HG02763 (cell line): ENCODE measurements at regions not wholly inside any gene's neighbourhood (a gene's known extent, or its start where the extent isn't known, plus 50 kb on each side); places are given as distances from the start of the nearest gene placed in this dataset.
"Not testable (repeated sequence)": the region's sequence is repeated elsewhere in the genome, so short reads cannot be mapped to it uniquely, and the experiment has no call there.

Experiments used
- ATAC-seq: cut with Tn5 transposase; IDR thresholded peaks from one replicate; pipeline ENCODE4 v1.9.1; 2021; ENCODE audit warnings: mild to moderate bottlenecking, moderate library complexity; ENCODE audit not compliant: unreplicated experiment

DNA sequence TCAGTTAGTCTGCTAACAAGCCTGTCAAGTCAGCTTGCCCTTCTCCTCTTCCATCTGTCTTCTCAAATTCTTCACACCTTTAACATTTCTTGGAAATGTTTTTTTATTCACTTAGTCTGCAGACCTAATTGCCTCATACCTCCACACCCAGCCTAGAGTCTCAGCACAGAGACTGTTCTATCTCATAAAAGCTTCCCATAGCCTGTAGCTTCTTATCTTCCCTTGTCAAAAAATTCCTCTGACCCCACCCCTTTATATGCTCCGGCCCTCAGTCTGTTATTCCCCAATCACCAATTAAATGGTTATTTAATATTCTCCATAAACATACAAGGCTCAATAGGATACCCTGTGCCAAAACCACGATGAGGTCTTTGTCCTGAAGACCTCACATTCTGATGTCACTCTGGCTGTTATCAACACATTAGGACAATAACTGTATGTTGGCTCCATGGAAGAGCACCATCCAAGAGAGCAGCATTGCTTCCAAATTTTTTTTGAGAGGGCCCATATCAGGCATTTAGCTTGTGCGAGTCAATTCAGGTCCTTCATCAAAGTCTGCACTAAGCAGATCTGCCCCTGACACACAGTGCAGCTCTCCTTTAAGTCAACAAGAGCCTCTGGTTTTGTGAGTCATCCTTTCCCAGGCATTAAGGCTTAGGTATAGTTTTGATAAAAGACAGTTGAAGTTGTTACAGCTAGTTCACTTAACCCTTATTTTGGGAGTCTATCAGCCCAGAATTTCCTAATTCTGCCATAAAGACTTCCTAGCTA lies 83.2 kb upstream of the TBX18 start:
- no peak for ATAC-seq

DNA sequence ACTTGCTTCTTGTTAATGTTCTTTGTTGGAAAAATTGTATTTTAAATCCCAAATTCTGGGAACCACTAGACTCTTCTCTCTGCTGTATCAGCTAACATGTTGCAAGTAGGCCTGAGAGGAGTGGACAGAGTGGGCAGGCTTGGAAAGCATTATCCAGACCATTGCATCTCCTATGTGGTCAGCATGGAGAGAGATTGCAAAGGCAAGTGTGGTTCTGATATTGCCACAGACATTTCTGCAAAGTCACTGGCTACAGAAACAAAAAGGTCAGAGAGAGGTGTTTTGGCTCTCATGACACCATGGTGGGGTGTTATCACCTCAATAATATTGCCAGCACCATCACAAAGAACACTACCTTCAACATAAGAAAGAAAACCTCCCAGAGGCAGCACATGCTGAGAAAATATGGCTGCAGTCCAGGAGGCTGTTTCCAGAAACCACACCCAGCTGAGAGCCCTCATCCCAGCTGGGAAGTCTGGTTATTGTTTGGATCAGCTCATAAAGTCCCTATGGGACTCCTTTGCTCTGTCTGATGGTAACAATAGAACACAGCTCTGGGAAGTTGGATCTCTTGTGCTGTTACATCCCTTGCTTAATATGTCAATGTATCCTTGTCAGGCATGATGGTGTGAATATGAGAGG lies 78.2 kb upstream of the TBX18 start:
- no peak for ATAC-seq

DNA sequence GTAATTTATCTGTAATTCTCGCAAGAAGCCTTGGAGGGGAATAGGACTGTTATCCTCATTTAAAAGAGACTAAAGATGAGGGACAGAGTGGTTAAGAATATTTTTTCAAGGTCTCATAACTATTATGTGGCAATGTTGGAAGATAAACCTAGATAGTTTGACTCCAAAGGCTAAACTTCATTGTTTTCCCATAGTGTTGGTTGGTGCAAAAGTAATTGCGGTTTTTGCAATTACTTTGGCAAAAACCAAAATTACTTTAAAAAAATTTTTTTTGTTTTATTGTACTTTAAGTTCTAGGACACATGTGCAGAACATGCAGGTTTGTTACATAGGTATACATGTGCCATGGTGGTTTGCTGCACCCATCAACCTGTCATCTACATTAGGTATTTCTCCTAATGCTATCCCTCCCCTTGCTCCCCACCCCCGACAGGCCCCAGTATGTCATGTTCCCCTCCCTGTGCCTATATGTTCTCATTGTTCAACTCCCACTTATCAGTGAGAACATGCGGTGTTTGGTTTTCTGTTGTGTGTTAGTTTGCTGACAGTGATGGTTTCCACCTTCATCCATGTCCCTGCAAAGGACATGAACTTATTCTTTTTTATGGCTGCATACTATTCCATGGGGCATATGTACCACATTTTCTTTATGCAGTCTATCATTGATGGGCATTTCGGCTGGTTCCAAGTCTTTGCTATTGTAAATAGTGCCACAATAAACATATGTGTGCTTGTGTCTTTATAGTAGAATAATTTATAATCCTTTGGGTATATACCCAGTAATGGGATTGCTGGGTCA lies 72.9 kb upstream of the TBX18 start:
- ATAC-seq = not testable (repeated sequence)

DNA sequence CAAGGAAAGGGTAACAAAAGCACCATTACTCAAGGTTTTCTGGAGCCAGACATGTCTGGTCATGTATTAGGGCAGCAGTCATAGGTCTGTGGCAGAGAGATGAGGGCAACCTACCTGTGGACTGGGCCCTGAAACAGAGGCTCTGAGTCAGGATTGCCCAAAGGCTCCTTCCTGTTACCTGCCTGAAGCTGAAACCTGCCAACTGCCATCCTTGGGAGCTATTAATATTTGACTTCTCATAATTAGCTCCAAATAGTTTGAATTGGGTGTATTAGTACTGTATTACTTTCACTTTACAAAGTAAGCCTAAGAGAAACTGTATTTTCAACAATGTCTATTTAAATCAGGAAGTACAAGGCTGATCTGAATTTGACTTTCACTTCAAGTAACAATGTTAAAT lies 72.0 kb upstream of the TBX18 start:
- no peak for ATAC-seq

DNA sequence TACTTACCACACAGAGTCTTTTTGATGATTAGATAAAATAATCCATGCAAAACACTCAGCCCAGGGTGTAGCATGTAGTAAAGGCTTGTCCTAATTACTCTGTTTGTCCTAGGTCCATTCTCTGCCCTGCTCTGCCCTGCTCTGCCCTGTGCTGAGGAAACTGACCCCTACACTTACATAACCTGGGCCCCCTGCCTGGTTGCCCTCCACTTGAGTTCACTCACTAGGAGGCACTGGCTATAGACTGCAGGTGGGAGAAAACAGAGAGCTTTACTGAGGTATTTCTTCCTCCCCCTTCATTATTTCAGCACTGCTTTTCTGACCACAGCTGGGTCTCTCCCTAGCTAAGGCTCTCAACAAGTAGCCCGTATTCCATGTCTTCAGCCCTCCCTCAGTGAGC lies 70.9 kb upstream of the TBX18 start:
- ATAC-seq = no peak

DNA sequence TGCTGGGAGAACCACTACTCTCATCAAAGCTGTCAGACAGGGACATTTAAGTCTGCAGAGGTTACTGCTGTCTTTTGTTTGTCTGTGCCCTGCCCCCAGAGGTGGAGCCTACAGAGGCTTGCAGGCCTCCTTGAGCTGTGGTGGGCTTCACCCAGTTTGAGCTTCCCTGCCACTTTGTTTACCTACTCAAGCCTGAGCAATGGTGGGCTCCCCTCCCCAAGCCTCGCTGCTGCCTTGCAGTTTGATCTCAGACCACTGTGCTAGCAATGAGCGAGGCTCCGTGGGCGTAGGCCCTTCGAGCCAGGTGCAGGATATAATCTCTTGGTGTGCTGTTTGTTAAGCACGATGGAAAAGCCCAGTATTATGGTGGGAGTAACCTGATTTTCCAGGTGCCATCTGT lies 67.5 kb upstream of the TBX18 start:
- not testable (repeated sequence) for ATAC-seq

DNA sequence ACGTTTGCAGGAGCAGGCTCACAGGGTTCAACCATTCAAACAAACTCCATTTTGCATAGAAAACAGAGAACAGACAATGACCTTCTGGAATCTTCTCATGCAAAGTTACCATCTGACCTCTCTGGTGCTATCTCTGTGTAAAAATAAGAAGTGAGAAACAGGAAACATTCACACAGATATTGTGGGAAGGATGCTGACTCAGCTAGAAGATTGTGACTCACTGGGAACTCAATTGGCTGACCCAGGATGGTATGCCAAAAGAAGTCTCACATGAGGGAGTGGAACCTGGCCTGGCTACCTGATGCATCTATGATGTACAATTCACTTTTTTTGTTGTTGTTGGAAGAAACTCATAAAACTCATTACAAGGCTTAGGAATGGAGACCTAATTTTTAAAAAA lies 61.1 kb upstream of the TBX18 start:
- no peak for ATAC-seq

DNA sequence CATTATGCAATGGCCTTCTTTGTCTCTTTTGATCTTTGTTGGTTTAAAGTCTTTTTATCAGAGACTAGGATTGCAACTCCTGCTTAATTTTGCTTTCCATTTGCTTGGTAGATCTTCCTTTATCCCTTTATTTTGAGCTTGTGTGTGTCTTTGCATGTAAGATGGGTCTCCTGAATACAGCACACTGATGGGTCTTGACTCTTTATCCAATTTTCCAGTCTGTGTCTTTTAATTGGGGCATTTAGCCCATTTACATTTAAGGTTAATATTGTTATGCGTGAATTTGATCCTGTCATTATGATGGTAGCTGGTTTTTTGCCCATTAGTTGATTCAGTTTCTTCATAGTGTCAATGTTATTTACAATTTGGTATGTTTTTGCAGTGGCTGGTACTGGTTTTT lies 56.9 kb upstream of the TBX18 start:
- not testable (repeated sequence) for ATAC-seq

DNA sequence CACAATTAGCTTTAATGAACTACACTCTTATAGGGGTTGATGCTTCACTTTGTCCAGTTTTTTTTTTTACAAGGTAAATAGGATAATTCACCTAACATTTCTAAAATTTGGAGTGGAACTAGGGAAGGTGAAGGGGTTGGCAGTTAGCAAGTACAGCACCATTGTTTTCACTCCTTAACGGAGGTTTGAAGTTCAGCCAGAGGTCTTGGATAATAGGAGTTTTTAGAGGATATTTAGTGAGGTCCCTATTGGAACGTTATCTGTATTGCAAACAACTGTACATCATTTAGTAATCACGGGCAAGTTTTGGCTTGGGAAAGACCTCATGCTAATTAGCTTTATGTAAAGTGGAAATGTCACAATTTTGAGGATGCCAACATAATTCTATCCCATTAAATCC lies 52.3 kb upstream of the TBX18 start:
- no peak for ATAC-seq

DNA sequence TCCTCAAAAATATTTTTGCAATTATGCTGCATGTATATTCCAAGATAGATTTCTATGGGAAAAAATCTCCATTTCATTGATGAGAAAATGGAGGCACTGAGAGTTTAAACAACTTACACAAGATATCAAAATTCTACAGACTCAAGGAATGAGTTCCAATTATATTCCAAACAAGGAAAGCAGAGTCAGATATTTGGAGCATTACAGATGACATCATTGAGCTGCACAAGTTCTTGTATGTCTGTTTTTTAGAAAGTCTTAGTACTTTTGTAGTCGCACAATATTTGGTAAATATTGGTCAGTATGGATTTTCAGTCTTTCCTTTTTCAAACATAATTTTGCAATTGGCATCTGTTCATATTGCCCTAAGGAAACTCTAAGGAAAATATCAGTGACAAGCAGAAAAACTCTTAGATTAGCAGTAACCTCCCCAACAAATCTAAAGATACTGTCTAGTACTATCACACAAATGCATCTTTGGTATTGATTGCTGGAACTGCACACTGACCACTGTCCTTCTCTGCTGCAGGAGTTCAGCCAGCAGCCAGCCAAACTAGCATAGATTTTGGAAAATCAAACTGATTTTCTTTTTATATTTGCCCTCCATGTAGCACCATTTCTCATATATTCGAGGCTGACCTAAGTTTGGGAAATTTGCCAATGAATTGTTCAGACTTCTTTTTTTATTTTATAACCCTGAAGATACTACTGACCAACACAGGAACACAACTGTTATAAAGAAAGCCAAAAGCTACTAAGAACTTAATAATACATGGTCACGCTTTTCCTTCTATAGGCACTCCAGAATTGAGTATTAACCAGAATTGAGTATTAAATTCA lies 51.7 kb upstream of the TBX18 start:
- ATAC-seq = no peak
